ENCODE measurements at regions not wholly inside any gene's neighbourhood (a gene's known extent, or its start where the extent isn't known, plus 50 kb on each side); places are given as distances from the start of the nearest gene placed in this dataset.

- no peak for TF ChIP-seq CTCF (IDR thresholded peaks at IDR 0.05; ENCODE audit: low read depth, low read length)
- TF ChIP-seq MAX (IDR thresholded peaks at IDR 0.05; ENCODE audit: low read depth, low read length) = no peak
- no peak for TF ChIP-seq MYC (IDR thresholded peaks at IDR 0.05; ENCODE audit: low read depth, low read length)
- TF ChIP-seq POLR2A (IDR thresholded peaks at IDR 0.05; ENCODE audit: extremely low read depth, insufficient read length) = no peak
Observed at GRCh38 chr2:210752532-210752931, 196.1 kb downstream of the CPS1 start.

Measured in NB4 (cell line).